ENCODE measurements at regions not wholly inside any gene's neighbourhood (a gene's known extent, or its start where the extent isn't known, plus 50 kb on each side); places are given as distances from the start of the nearest gene placed in this dataset.

DNA sequence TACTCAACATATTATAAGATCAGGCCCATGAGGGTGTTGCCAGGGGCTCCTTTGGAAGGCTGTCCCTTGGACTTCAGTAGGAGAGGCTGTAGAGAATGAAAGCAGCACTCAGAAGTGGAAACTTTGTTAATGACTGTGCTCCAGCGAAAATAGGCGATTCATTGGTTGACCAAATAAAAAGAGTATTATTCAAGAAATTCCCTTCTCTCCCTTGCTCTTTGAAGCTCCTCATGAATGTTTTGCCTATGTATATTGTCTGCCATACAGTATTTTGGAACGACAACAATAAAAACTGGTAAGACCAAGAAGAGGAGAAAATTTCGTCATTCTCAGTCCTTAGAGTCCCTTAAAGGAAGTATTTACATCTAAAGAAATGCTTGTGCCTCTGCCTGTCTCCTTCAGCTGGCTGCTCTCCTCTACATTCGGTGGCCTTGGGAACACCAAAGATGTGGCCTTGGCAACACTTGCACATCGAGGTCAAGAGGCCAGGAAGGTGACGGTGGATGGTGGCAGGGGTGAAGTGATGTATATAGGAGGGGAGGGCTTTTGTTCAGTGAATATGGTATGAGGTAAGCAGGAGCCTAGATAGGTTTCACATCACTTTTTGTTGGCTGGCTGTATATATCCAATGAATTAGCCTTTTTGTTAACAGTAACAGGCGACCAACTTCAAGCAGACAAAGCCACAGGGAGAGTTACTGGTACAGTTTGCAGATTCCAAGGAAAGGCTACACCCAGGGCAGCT, 95.0 kb upstream of the ACTBL2 start:
- H3K27me3 ChIP-seq (ENCODE audit: control insufficient read depth in 5 of 5, insufficient read depth in 4 of 5, low read length in 5 of 5), result no peaks in the 10 kb centered on the region
- H3K36me3 ChIP-seq (ENCODE audit: control insufficient read depth in 5 of 5, insufficient read depth in 5 of 5, low read length in 5 of 5), result no peaks in the 10 kb centered on the region
- no peak overlapping the region for H3K27ac ChIP-seq (ENCODE audit: low read depth, low read length)
- H3K4me3 ChIP-seq (ENCODE audit: low read depth in 1 of 5, low read length in 5 of 5), result no peak overlapping the region
- peaks cover 0 to 20% (median 7%) of the 10 kb centered on the region in 5 donors for H3K4me1 ChIP-seq (ENCODE audit: control insufficient read depth in 5 of 5, insufficient read depth in 5 of 5, low read length in 5 of 5)
- H3K9me3 ChIP-seq (ENCODE audit: control insufficient read depth in 5 of 5, low read length in 5 of 5), result no peaks in the 10 kb centered on the region
- no peak overlapping the region for H3K9ac ChIP-seq (ENCODE audit: low read length in 5 of 5)

DNA sequence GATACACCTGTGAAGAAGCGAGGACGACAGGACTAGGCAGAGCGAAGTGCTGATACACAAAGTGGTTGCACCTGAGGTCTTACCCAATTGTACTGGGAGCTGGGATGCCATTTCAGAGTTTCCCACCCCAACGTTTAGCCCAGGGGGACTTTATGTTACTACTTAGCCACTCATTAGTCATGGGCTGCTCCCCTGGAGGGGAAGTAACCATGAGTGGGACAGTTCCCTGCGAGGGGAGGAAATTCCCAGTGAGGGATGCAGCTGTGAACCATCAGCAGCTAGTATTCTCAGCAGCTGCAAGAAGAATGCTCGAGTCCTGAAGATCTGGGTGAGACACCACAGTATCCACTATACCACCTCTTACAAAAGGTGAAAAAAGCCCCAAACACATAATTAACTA, 93.7 kb upstream of the ACTBL2 start:
- no peaks in the 10 kb centered on the region for H3K36me3 ChIP-seq (ENCODE audit: control insufficient read depth in 5 of 5, insufficient read depth in 5 of 5, low read length in 5 of 5)
- no peak overlapping the region for H3K4me3 ChIP-seq (ENCODE audit: low read depth in 1 of 5, low read length in 5 of 5)
- H3K9me3 ChIP-seq (ENCODE audit: control insufficient read depth in 5 of 5, low read length in 5 of 5), result no peaks in the 10 kb centered on the region
- no peak overlapping the region for H3K9ac ChIP-seq (ENCODE audit: low read length in 5 of 5)
- no peak overlapping the region for H3K27ac ChIP-seq (ENCODE audit: low read depth, low read length)
- peaks cover 0 to 8% (median under 1%) of the 10 kb centered on the region in 5 donors for H3K4me1 ChIP-seq (ENCODE audit: control insufficient read depth in 5 of 5, insufficient read depth in 5 of 5, low read length in 5 of 5)
- no peaks in the 10 kb centered on the region for H3K27me3 ChIP-seq (ENCODE audit: control insufficient read depth in 5 of 5, insufficient read depth in 4 of 5, low read length in 5 of 5)

DNA sequence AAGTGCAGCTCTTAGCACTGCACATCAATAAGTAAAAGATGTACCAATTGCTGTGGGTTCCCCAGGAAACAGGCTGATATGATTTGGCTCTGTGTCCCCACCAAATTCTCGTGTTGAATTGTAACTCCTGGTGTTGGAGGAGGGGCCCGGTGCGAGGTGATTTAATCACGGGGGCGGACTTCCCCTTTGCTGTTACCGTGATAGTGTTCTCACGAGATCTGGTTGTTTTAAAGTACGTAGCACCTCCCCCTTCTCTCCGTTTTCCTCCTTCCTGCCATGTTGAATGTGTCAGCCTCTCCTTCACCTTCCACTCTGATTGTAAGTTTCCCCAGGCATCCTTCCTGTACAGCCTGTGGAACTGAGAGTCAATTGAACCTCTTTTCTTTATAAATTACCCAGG, 93.2 kb upstream of the ACTBL2 start:
- no peak overlapping the region for H3K9ac ChIP-seq (ENCODE audit: low read length in 5 of 5)
- H3K9me3 ChIP-seq (ENCODE audit: control insufficient read depth in 5 of 5, low read length in 5 of 5), result no peaks in the 10 kb centered on the region
- peaks cover 0 to 3% (median 0%) of the 10 kb centered on the region in 5 donors for H3K4me1 ChIP-seq (ENCODE audit: control insufficient read depth in 5 of 5, insufficient read depth in 5 of 5, low read length in 5 of 5)
- no peak overlapping the region for H3K27ac ChIP-seq (ENCODE audit: low read depth, low read length)
- no peak overlapping the region for H3K4me3 ChIP-seq (ENCODE audit: low read depth in 1 of 5, low read length in 5 of 5)
- no peaks in the 10 kb centered on the region for H3K27me3 ChIP-seq (ENCODE audit: control insufficient read depth in 5 of 5, insufficient read depth in 4 of 5, low read length in 5 of 5)
- no peaks in the 10 kb centered on the region for H3K36me3 ChIP-seq (ENCODE audit: control insufficient read depth in 5 of 5, insufficient read depth in 5 of 5, low read length in 5 of 5)

DNA sequence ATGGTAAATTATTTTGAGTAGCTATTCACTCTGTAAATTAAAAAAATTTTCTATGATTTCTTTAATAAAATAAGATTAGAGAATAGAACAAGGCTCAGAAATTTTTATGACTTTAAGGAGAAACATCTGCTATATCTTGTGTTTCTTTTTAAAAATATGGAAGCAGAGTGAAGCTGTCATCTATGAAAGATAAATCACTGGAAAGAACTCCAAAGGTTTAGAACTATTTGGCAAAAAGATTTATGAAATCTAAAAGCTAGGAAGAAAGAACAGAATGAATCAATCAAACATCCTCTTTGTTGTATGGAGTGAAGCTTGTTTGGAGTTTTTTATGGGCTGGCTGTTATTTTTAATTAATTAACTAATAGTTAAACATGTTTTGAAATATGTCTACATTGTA, 89.8 kb upstream of the ACTBL2 start:
- Histone ChIP-seq H3K4me1 (ENCODE audit: control insufficient read depth in 5 of 5, insufficient read depth in 5 of 5, low read length in 5 of 5) (no peaks in the 10 kb centered on the region), H3K4me3 (ENCODE audit: low read depth in 1 of 5, low read length in 5 of 5) (no peak overlapping the region), H3K36me3 (ENCODE audit: control insufficient read depth in 5 of 5, insufficient read depth in 5 of 5, low read length in 5 of 5) (no peaks in the 10 kb centered on the region), H3K9ac (ENCODE audit: low read length in 5 of 5) (no peak overlapping the region), H3K27me3 (ENCODE audit: control insufficient read depth in 5 of 5, insufficient read depth in 4 of 5, low read length in 5 of 5) (no peaks in the 10 kb centered on the region), H3K9me3 (ENCODE audit: control insufficient read depth in 5 of 5, low read length in 5 of 5) (no peaks in the 10 kb centered on the region), H3K27ac (ENCODE audit: low read depth, low read length) (no peak overlapping the region)

DNA sequence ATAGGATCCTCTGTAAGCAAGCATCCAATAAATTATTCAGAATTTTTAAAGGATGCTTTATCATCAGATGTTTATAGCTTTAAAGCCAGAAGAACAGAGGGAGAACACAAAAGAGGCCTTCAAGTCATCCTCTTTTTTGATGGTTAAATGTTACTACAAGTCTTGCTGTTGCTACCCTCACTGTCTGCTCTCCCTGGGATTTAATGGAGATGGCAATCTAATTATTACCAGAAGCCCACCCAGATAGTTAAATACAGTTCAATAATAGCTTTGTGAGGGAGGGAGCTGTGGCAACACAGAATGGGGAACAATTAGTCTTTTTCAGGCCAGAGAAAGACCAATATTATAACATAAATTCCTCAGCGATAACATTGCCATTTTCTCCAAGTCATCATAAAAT, 87.0 kb upstream of the ACTBL2 start:
- Histone ChIP-seq H3K4me1 (ENCODE audit: control insufficient read depth in 5 of 5, insufficient read depth in 5 of 5, low read length in 5 of 5) (no peaks in the 10 kb centered on the region), H3K27ac (ENCODE audit: low read depth, low read length) (no peak overlapping the region)

DNA sequence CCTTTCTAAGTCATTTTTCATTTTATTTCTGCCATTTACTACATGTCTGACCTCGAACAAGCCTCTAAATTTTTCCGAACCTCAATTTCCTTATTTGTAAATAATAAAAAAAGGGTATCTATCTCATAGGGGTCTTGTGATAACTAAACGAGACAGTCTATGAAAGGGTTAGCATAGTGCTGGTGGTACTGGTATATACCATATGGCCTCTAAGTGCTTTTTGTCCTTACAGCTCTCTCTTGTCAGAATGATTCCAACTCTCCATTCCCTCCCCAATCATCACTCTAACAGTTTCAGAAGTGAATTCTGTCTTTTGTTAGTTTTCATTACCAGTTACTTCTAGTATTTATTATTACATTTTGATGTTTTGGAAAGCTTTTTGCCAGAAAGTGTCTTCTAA, 85.5 kb upstream of the ACTBL2 start:
- Histone ChIP-seq H3K27ac (ENCODE audit: low read depth, low read length) (no peak overlapping the region), H3K9me3 (ENCODE audit: control insufficient read depth in 5 of 5, low read length in 5 of 5) (no peaks in the 10 kb centered on the region), H3K9ac (ENCODE audit: low read length in 5 of 5) (no peak overlapping the region)

More for the DNA sequence above, 87.0 kb upstream of the ACTBL2 start:
- no peaks in the 10 kb centered on the region for H3K27me3 ChIP-seq (ENCODE audit: control insufficient read depth in 5 of 5, insufficient read depth in 4 of 5, low read length in 5 of 5)
- H3K36me3 ChIP-seq (ENCODE audit: control insufficient read depth in 5 of 5, insufficient read depth in 5 of 5, low read length in 5 of 5), result no peaks in the 10 kb centered on the region
- H3K4me3 ChIP-seq (ENCODE audit: low read depth in 1 of 5, low read length in 5 of 5), result no peak overlapping the region
- no peaks in the 10 kb centered on the region for H3K9me3 ChIP-seq (ENCODE audit: control insufficient read depth in 5 of 5, low read length in 5 of 5)
- no peak overlapping the region for H3K9ac ChIP-seq (ENCODE audit: low read length in 5 of 5)

DNA sequence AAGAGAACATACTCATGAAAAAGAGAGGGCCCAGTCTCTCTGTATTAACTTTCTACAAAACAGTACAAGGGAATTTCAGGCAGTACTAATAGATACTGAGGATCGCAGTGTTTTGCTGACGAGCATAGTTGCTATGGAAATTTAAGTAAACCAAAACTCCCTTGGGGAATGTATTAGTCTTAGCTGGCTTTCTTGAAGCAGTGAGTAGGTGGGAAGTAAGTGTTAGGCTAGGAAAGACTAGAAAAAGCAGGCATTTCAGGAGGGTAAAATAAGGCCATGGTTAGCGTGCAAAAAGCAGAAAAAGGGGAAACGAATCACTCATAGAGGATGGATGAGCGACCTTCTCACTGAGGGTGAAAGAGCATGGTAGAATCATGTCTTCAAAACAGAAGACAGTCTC, 84.3 kb upstream of the ACTBL2 start:
- no peaks in the 10 kb centered on the region for H3K27me3 ChIP-seq (ENCODE audit: control insufficient read depth in 5 of 5, insufficient read depth in 4 of 5, low read length in 5 of 5)
- no peaks in the 10 kb centered on the region for H3K9me3 ChIP-seq (ENCODE audit: control insufficient read depth in 5 of 5, low read length in 5 of 5)
- peak overlapping the region in 1 of 5 donors; percentile 17 for H3K4me3 ChIP-seq (ENCODE audit: low read depth in 1 of 5, low read length in 5 of 5)
- H3K4me1 ChIP-seq (ENCODE audit: control insufficient read depth in 5 of 5, insufficient read depth in 5 of 5, low read length in 5 of 5), result no peaks in the 10 kb centered on the region
- no peak overlapping the region for H3K27ac ChIP-seq (ENCODE audit: low read depth, low read length)
- no peak overlapping the region for H3K9ac ChIP-seq (ENCODE audit: low read length in 5 of 5)
- no peaks in the 10 kb centered on the region for H3K36me3 ChIP-seq (ENCODE audit: control insufficient read depth in 5 of 5, insufficient read depth in 5 of 5, low read length in 5 of 5)

More for the DNA sequence above, 85.5 kb upstream of the ACTBL2 start:
- Histone ChIP-seq H3K36me3 (ENCODE audit: control insufficient read depth in 5 of 5, insufficient read depth in 5 of 5, low read length in 5 of 5) (no peaks in the 10 kb centered on the region), H3K4me1 (ENCODE audit: control insufficient read depth in 5 of 5, insufficient read depth in 5 of 5, low read length in 5 of 5) (no peaks in the 10 kb centered on the region), H3K4me3 (ENCODE audit: low read depth in 1 of 5, low read length in 5 of 5) (no peak overlapping the region), H3K27me3 (ENCODE audit: control insufficient read depth in 5 of 5, insufficient read depth in 4 of 5, low read length in 5 of 5) (no peaks in the 10 kb centered on the region)

DNA sequence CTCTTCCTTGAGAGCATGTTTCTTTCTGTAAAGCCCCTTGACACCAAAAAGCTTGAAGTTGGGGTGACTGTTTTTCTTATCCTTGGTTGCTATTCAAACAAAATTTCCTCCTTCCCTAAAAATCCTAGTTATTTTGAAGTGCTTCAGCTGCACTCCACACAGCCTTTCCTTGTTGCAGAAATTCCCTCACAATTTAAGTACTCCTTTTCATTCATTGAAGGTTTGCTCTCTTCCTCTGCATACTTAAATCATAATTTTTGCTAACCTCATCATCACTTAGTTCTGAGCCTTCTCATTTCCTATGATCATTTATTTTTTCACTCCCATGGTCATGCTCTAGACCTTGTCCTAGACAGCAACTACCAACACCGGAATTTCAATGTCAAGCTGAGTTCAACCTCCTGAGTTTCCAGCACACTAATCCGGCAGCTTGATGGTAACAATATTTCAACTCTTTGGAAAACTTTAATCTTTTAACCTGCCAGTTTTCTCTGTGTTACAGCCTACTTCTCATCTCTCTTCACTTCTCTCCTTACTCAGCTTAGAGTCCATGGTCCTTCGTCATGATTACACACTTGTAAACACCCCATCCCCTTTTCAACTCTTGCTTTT, 78.7 kb upstream of the ACTBL2 start:
- no peak overlapping the region for H3K4me3 ChIP-seq (ENCODE audit: low read depth in 1 of 5, low read length in 5 of 5)
- no peak overlapping the region for H3K9ac ChIP-seq (ENCODE audit: low read length in 5 of 5)
- no peaks in the 10 kb centered on the region for H3K4me1 ChIP-seq (ENCODE audit: control insufficient read depth in 5 of 5, insufficient read depth in 5 of 5, low read length in 5 of 5)
- H3K27me3 ChIP-seq (ENCODE audit: control insufficient read depth in 5 of 5, insufficient read depth in 4 of 5, low read length in 5 of 5), result no peaks in the 10 kb centered on the region
- H3K9me3 ChIP-seq (ENCODE audit: control insufficient read depth in 5 of 5, low read length in 5 of 5), result no peaks in the 10 kb centered on the region
- no peak overlapping the region for H3K27ac ChIP-seq (ENCODE audit: low read depth, low read length)
- H3K36me3 ChIP-seq (ENCODE audit: control insufficient read depth in 5 of 5, insufficient read depth in 5 of 5, low read length in 5 of 5), result no peaks in the 10 kb centered on the region

DNA sequence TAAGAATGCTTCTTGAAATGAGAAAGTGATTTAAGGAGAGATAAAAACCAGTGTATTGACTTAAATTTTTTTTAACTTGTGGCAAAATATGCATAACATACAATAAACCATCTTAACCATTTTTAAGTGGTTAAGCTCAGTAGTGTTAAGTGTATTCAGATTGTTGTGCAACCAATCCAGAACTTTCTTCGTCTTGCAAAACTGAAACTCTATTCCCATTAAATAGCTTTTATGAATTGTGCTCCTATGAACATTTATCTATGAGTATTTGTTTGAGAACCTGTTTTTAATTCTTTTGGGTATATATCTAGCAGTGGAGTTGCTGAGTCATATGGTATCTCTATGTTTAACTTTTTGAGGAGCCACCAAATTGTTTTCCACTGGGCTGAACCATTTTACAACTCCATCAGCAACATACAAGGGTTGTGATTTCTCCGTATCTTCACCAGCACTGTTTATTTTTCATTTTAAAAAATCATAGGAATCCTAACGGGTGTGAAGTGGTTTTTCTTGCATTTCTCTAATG, 76.6 kb upstream of the ACTBL2 start:
- Histone ChIP-seq H3K4me1 (ENCODE audit: control insufficient read depth in 5 of 5, insufficient read depth in 5 of 5, low read length in 5 of 5) (no peaks in the 10 kb centered on the region), H3K27me3 (ENCODE audit: control insufficient read depth in 5 of 5, insufficient read depth in 4 of 5, low read length in 5 of 5) (no peaks in the 10 kb centered on the region), H3K27ac (ENCODE audit: low read depth, low read length) (no peak overlapping the region), H3K4me3 (ENCODE audit: low read depth in 1 of 5, low read length in 5 of 5) (no peak overlapping the region), H3K9ac (ENCODE audit: low read length in 5 of 5) (no peak overlapping the region), H3K36me3 (ENCODE audit: control insufficient read depth in 5 of 5, insufficient read depth in 5 of 5, low read length in 5 of 5) (no peaks in the 10 kb centered on the region), H3K9me3 (ENCODE audit: control insufficient read depth in 5 of 5, low read length in 5 of 5) (peaks cover 0 to 5% (median 0%) of the 10 kb centered on the region in 5 donors)

DNA sequence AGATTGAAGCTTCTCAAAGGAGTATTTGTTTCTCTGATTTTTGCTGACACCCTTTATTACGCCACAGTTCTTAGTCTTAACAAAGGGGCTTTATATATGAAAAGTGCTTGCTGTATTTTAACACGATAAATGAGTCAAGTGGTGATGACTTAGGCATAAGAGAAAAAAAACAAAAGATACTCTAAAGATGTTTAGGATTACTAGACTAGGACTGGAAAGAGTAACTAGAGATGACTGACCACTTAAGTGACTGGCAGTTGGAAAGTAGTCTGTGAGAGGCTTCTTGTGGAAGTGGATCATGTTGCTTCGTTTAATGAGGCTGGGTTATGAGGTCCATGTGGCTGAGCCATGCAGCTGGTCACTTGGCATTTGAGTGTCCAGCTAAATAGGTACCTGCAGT, 69.4 kb upstream of the ACTBL2 start:
- Histone ChIP-seq H3K4me1 (ENCODE audit: control insufficient read depth in 5 of 5, insufficient read depth in 5 of 5, low read length in 5 of 5) (no peaks in the 10 kb centered on the region), H3K9ac (ENCODE audit: low read length in 5 of 5) (no peak overlapping the region), H3K27ac (ENCODE audit: low read depth, low read length) (no peak overlapping the region), H3K4me3 (ENCODE audit: low read depth in 1 of 5, low read length in 5 of 5) (no peak overlapping the region), H3K36me3 (ENCODE audit: control insufficient read depth in 5 of 5, insufficient read depth in 5 of 5, low read length in 5 of 5) (no peaks in the 10 kb centered on the region), H3K9me3 (ENCODE audit: control insufficient read depth in 5 of 5, low read length in 5 of 5) (peaks cover 0 to 5% (median 0%) of the 10 kb centered on the region in 5 donors), H3K27me3 (ENCODE audit: control insufficient read depth in 5 of 5, insufficient read depth in 4 of 5, low read length in 5 of 5) (no peaks in the 10 kb centered on the region)
